LNCAP (cell line): ENCODE measurements at regions not wholly inside any gene's neighbourhood (a gene's known extent, or its start where the extent isn't known, plus 50 kb on each side); places are given as distances from the start of the nearest gene placed in this dataset.

ENCODE experiments used
- TF ChIP-seq, protein P1 (sequence below): fragments of 450-650 bp; IDR thresholded peaks from 2 replicates; pipeline ENCODE4 v1.5.1; 2017; ENCODE audit warnings: mild to moderate bottlenecking

DNA sequence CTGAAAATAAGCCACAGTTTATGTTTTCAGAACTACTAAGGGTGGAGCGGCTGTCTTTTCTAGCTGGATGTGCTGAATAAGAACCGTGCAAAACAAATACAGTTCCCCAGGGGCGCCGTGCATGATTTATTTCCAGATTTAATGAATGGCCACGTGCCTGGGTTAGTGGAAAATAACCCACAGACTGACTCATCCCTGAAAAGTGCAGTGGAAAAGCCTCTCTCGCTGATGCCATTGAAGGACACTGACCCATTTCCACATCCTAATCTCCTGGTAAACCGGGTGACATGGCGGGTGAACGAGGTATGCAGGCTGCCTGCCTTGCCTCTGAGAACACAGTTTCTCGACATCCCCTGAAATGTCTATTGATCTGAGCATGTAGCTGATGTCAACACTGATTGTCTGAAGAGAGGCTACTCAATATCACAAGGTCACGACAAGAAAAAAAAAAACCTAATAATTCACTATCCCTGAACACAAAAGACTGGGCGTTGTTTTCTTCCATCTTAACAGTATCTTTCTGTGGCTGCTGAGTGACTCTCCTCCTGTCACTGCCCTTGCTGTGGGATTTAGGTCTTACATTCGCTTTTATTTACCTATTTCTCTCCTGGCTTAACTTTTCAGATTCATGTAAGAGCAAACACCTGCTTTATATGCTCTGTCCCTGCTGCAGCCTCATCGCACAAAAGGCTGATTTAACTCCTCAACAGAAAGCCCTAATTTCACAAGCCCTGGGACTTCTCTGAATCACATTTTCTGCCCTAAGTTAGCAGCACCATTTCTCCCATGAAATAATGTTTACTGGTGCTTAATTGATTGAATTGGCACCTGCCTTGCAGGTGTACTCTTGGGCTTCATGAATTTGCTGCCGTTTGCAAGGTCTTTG is 76.9 kb upstream of the SCOC start:
- TF ChIP-seq, protein P1, sequence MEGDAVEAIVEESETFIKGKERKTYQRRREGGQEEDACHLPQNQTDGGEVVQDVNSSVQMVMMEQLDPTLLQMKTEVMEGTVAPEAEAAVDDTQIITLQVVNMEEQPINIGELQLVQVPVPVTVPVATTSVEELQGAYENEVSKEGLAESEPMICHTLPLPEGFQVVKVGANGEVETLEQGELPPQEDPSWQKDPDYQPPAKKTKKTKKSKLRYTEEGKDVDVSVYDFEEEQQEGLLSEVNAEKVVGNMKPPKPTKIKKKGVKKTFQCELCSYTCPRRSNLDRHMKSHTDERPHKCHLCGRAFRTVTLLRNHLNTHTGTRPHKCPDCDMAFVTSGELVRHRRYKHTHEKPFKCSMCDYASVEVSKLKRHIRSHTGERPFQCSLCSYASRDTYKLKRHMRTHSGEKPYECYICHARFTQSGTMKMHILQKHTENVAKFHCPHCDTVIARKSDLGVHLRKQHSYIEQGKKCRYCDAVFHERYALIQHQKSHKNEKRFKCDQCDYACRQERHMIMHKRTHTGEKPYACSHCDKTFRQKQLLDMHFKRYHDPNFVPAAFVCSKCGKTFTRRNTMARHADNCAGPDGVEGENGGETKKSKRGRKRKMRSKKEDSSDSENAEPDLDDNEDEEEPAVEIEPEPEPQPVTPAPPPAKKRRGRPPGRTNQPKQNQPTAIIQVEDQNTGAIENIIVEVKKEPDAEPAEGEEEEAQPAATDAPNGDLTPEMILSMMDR, result no peak

DNA sequence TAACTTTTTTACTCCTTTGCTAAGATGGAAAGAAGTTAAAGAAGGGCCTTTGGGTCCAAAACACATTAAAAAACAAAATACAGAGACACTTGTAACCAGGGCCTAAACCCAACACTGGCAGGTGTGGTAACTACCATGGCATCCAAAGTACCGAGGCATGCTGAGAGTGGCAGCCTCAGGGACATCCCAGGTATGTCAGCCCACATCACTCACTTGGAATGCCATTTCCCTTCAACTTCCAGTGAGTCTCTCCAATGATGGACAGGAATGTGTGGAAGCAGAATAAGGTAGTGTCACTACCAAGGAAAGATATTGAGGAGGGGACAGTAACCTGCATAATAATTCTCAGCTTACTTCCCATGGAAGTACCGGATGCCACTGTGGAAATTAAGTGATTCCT is 79.5 kb upstream of the SCOC start:
- TF ChIP-seq, protein P1, result no peak

DNA sequence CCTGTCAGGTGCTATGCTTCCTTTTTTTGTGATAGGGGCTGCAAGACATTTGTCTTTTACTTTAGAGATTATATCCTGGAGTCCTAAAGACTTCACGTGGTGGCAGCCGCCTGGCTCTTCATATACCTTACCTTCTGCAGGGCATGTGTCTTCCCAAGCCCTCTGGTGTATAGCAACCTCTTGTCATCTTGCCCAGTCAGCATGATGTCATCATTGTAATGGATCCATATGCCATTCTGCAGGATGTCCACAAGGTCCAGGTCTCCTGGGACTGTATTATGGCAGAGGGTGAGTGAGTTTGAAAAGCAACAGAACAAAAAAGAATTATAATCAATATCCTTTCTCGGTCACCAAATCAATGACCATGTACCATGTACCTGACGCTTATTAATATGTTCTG is 82.2 kb upstream of the SCOC start:
- TF ChIP-seq, protein P1, result no peak

DNA sequence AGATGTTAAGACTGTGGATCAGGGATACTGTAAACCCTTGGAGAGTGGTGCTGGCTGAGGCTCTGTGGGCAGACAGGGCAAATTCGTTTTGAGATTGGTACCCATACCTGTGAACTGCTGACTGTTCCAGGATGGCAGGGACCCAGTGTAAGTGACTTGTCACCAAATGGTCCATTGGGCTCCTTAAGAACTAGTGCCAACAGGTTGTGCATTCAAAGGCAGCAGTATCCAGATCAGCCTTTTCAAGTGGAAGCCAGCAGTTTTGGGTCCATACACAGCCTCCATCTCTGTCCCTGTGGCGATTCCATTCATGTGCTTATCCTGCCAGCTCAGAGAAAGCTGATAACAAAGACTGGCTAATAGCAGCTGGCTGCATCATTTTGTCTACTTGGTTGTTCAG is 84.0 kb upstream of the SCOC start:
- TF ChIP-seq, protein P1, result no peak

DNA sequence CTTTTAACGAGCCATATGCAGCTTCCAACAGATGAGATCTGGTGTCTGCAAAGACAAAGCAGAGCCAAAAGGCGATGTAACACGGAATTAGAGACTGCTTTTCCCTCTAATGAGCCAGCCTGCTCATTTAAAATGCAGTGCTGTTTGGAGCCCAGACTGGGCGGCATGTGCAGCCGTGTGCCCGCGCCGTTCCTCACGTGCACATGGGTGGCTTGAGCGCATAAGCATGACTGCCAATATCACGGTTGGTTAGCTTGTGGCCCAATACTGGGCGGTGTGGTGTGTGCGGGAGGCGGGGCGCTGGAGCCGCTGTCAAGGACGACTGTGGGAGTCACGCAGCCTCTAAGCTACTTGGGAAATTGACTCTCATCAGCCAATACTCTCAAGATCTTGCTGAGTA is 87.0 kb upstream of the SCOC start:
- TF ChIP-seq, protein P1, result no peak

DNA sequence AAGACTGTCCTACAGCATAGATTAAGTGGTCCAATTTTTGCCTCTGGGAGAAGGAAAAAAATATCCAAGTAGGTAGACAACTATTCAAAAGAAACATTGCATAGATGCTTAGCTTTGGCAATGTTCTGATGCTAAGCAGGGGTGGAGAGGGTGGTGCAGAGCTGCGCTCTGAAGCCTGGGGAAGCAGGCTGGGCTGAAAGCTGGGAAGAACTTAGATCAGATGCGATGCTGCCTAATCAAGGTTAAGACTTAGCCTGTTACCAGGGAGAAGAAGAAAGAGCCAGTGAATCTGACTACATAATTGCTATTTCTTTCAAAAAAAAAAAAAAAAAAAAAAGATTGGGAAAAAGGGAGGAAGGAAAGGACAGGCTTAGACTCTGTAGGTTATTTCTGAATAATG is 89.0 kb upstream of the SCOC start:
- TF ChIP-seq, protein P1, result no peak

DNA sequence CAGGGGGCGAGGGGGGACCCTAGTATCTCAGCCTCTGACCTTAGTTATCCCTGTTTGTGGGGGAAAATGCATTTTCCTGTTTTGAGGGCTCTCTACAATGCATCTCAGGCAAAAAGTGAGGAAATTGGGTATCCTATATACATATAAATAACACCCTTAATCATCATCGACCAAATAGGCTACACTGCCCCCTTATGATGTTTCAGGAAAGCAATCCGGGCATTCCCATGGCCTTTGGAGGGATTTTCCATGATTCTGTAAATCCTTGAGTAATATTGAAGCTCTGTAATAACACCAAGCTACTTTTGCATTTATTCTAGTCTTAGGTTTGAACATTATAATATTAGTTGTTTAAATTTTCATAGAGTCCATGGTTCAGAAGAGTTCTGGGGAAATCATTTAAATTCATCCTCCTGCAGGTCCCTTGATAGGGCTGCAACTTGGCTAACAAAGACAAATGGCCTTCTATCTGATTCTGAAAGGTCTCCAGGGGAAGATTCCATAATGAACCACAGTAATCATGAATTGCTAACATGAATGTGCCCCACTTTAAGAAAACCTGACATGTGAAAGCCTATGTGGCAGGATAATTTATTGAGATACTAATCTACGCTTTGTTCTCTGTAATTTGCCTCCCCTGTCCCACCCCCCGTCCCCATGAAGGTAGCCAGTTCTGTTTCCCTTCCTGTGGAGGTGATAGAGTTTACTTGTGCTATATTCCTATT is 91.5 kb upstream of the SCOC start:
- TF ChIP-seq, protein P1, result no peak
